Stimulated activated CD4-positive, alpha-beta T cell treated with anti-CD3 and anti-CD28 coated beads, Interleukin-12 subunit alpha, Interleukin-12 subunit beta, amount 100 ng/mL, for 24 hours (primary cell): ENCODE measurements at regions not wholly inside any gene's neighbourhood (a gene's known extent, or its start where the extent isn't known, plus 50 kb on each side); places are given as distances from the start of the nearest gene placed in this dataset.

Experiments used
- DNase-seq, 2 experiments: peaks; one replicate each; pipeline ENCODE4 v3.0.0-alpha.2; 2020; ENCODE audit warnings: low read depth in 2 of 2

DNA sequence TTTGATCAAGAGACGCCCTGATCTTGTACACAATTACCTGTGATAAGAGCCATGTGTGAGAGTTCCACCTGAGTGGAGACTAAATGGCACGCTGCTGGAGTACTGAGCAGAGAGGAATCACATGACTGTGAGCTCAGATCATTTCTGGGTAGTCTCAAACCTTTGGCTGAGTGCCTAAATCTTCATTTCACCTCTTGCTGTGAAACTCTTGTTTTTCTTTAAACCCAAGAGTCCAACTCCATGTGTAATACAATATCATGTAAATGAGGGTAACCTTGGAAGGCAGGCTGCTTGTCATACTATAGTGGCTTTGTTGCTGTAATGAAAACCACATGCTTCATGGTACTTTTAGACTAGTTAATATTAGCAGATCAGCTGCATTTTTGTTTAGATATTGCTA is 156.9 kb downstream of the CAND1 start:
- DNase-seq, result no peak

GRCh38 chr12:67427336-67427735 is 158.2 kb downstream of the CAND1 start:
- DNase-seq, result no peak

DNA sequence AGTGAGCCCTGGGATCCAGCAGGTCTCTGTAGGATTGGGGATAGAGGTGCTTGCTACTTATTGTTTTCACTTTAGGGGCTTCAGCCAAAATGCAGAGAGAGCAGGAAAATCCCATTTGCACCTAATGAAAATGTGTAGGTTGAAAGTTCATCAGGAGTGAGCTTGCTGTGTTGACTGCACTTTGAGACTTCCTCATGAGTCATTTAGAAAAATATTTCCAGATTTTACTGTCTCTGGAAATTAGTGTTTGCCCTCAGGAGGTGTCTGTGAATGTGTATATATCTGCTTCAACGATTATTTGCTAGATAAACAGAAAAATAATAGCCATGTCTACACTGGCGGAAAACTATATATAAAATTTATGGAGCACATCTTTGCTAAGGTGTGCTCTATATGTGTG is 159.3 kb downstream of the CAND1 start:
- no peak for DNase-seq

GRCh38 chr12:67430708-67431335 is 161.7 kb downstream of the CAND1 start:
- DNase-seq, result no peak

- DNase-seq, result no peak
These were observed 162.4 kb downstream of the CAND1 start for GRCh38 chr12:67431411-67432020.

- no peak for DNase-seq
These were observed 164.4 kb downstream of the CAND1 start for GRCh38 chr12:67433385-67434175.

GRCh38 chr12:67434671-67435370 is 165.7 kb downstream of the CAND1 start:
- no peak for DNase-seq

GRCh38 chr12:67436230-67436629 is 167.1 kb downstream of the CAND1 start:
- no peak for DNase-seq

DNA sequence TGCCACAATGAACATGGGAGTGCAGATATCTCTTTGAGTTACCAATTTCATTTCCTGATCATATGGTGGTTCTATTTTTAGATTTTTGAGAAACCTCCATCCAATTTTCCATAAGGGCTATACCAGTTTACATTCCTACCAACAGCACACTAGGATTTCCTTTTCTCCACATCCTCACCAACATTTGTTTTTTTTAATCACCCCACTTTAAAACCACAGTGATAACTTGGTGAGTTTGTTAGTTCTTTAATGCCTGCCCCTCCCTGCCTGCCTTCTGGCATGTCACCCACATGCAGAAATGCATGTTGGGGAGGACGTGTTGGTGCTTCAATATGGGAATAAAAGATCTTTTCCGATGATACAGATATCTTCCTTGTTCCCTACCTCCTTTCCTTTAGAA is 167.9 kb downstream of the CAND1 start:
- DNase-seq, result no peak

DNA sequence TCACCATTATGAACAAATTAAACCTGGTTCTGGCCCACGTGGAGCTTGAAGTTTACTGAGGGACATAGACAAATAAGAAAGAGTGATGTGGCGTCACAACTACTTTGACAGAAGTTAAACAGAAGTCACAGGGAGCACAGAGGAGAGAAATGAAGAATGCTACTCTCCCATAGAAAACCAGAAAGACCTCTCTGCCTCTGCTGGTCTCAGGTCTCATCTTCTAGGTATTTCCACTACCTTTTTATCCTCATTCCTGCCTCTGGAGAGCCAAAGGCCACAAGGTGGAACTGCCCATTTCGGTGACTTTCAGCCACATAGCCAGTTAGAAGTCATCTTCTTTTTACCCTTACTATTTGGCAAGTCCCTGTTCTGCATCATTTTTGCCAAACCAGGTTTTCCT is 170.5 kb downstream of the CAND1 start:
- DNase-seq, result no peak

- DNase-seq, result peak; percentile 46 to 77
These were observed 172.7 kb downstream of the CAND1 start for GRCh38 chr12:67441736-67442346.

DNA sequence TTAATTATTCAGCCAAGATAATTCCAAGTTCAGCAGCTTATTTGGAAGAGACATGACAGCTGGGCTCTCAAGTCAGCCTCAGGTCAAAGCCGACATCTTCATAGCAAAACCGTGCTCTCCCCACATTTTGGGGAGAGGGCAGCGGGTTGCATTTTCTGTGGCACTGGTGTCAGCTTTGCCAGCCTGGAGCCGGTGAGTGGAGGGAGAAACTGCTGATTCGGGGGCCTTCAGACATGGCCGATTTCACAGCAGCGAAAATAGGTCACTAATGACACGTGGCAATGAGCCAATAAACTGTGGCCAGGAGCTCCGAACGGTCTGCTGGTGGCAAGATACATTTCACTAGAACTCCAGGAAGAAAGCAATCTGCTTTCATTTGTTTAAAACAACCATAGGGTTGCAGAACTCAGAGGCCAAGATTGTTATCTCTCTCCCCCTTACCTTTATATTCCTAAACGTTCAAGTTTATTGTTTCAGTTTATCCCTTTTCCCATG is 173.2 kb downstream of the CAND1 start:
- no peak for DNase-seq

GRCh38 chr12:67442896-67443295 is 173.7 kb downstream of the CAND1 start:
- DNase-seq, result no peak

DNA sequence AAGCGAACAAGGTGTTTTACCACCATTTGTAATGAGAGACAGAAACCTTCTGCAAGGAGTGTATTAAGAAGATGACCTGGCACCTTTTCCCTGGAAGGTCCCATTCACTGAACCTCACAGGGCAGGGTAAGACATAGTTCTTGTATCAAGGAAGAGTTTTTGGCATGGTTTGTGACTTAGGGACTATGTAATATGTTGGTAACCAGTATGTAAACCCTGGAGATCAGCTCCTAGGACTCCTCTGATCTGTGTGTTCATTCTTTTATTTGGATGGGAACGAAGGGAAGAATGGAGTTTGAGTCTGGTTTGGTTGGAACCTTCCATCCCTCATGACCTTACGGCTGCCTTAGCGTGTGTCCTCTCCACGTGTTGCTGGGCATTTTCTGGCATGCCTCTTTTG is 175.4 kb downstream of the CAND1 start:
- no peak for DNase-seq

GRCh38 chr12:67446716-67447115 is 177.6 kb downstream of the CAND1 start:
- no peak for DNase-seq

- no peak for DNase-seq
These were observed 178.0 kb downstream of the CAND1 start for GRCh38 chr12:67447180-67447579.

- no peak for DNase-seq
These were observed 180.5 kb downstream of the CAND1 start for GRCh38 chr12:67449591-67450052.

DNA sequence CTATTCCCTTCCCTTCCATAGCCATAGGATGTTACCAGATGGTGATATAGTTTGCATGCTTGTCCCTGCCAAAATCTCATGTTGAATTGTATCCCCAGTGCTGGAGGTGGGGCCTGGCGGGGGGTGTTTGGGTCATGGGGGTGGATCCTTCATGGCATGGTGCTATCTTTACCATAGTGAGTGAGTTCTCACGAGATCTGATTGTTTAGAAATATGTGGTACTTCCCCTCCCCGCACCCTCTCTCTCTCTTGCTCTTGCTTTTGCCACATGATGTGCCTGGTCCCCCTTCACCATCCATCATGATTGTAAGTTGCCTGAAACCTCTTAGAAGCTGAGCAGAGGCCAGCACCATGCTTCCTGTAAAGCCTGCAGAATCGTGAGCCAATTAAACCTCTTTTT is 181.3 kb downstream of the CAND1 start:
- no peak for DNase-seq

- DNase-seq, result no peak
These were observed 182.0 kb downstream of the CAND1 start for GRCh38 chr12:67451206-67451605.

- peak in 1 of 2 experiments; percentile 25 for DNase-seq
These were observed 183.1 kb downstream of the CAND1 start for GRCh38 chr12:67452119-67452805.

DNA sequence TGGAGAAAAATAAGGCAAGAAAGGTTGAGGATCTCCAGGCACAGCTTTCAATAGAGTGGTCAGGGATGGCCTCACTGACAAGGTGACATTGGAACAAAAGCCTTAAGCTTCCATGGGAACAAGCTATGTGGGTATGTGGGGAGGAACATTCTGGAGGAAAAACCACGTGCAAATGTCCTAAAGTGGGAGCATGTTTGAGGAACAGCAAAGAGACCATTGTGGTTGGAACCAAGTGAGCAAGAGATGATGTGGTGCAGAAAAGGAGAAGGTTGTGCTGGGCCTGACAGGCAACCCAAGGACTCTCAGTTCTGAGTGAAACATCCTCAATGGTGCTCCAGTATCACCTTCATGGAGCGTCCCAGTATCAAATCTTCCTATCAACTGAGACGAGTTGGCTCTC is 184.0 kb downstream of the CAND1 start:
- DNase-seq, result no peak
